ENCODE measurements at regions not wholly inside any gene's neighbourhood (a gene's known extent, or its start where the extent isn't known, plus 50 kb on each side); places are given as distances from the start of the nearest gene placed in this dataset.
"Not testable (repeated sequence)": the region's sequence is repeated elsewhere in the genome, so short reads cannot be mapped to it uniquely, and the experiment has no call there.

- H3K36me3 ChIP-seq (ENCODE audit: insufficient read depth, insufficient read length, low read length); H3K27me3 ChIP-seq (ENCODE audit: insufficient read depth, insufficient read length); H3K4me3 ChIP-seq (ENCODE audit: insufficient read length, low read depth); H3K9me3 ChIP-seq (ENCODE audit: insufficient read depth, low read length); H3K9ac ChIP-seq (ENCODE audit: insufficient read length, low read depth); H3K4me1 ChIP-seq (ENCODE audit: insufficient read depth, insufficient read length); DNase-seq (ENCODE audit: low read depth, low spot score): not testable (repeated sequence)
Measured at GRCh38 chr7:150189963-150190362, 133.2 kb upstream of the LRRC61 start.

DNA sequence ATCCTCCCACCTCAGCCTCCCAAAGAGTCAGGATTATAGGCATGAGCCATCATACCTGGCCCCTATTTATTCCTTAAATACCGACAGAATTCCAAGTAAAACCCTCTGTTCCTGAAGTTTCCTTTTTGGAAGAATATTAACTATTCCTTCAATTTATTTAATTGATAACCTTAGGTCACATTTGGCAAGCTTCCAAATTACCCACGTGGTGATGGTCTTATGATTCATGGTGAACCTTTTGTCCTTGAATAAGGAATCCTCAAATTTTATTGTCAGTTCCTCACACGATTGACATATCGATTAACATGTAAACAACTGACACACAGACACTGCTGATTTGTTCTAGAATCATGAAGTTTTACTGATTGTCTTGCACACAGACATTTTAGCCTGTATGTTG is 130.6 kb upstream of the LRRC61 start:
- H3K9ac ChIP-seq (ENCODE audit: insufficient read length, low read depth); DNase-seq (ENCODE audit: low read depth, low spot score); H3K9me3 ChIP-seq (ENCODE audit: insufficient read depth, low read length); H3K36me3 ChIP-seq (ENCODE audit: insufficient read depth, insufficient read length, low read length); H3K4me3 ChIP-seq (ENCODE audit: insufficient read length, low read depth); H3K4me1 ChIP-seq (ENCODE audit: insufficient read depth, insufficient read length); H3K27me3 ChIP-seq (ENCODE audit: insufficient read depth, insufficient read length): not testable (repeated sequence)

- not testable (repeated sequence) for H3K4me1 ChIP-seq (ENCODE audit: insufficient read depth, insufficient read length); H3K9me3 ChIP-seq (ENCODE audit: insufficient read depth, low read length); H3K27me3 ChIP-seq (ENCODE audit: insufficient read depth, insufficient read length); H3K4me3 ChIP-seq (ENCODE audit: insufficient read length, low read depth); H3K36me3 ChIP-seq (ENCODE audit: insufficient read depth, insufficient read length, low read length); H3K9ac ChIP-seq (ENCODE audit: insufficient read length, low read depth); DNase-seq (ENCODE audit: low read depth, low spot score)
Measured at GRCh38 chr7:150193866-150194265, 129.3 kb upstream of the LRRC61 start.
